K562 (cell line): ENCODE measurements at regions not wholly inside any gene's neighbourhood (a gene's known extent, or its start where the extent isn't known, plus 50 kb on each side); places are given as distances from the start of the nearest gene placed in this dataset.

Experiments used
- ATAC-seq: fragments of 200-7000 bp; cut with Tn5 transposase; 3 replicates; pipeline ENCODE4 v1.9.1; 2020; ENCODE audit warnings: moderate library complexity
- BruUV-seq: library from RNA; stranded (reverse); fragments of 400-500 nt; replicated peaks from 2 replicates; lab custom pipeline; 2021; lab: Mats Ljungman, UMichigan
- CTCF ChIA-PET: fragments of 300-600 bp; formaldehyde crosslinking; extraction: SDS; loops from one replicate; lab custom pipeline; 2021; ENCODE audit warnings: low intra/inter-chr PET ratio; lab: Yijun Ruan, JAX
- POLR2A ChIA-PET: fragments of 300-600, 350-650 bp; sonication (Branson Sonifier 250); formaldehyde crosslinking; extraction: SDS; loops from one replicate; lab custom pipeline; 2021; ENCODE audit warnings: antibody characterized with exemption, inconsistent platforms; lab: Yijun Ruan, JAX
- DNase-seq, 4 experiments: peaks; one replicate each; pipeline versions ENCODE4 v3.0.0 to v3.0.0-alpha.2; 2011 to 2018; ENCODE audit warnings: low spot score in 3 of 4, mixed read lengths in 3 of 4; ENCODE audit errors: extremely low read depth in 1 of 4
- FAIRE-seq: peaks from 2 replicates; lab custom pipeline; 2011; peaks lifted over from hg19 to GRCh38; lab: Jason Lieb, UNC
- H2AFZ ChIP-seq: 2 replicates; pipeline ENCODE4 v1.6.0; 2011; ENCODE audit warnings: low read depth, low read length, control low read depth, inconsistent platforms
- H3K27ac ChIP-seq: fragments of 200-600 bp; 3 replicates; pipeline ENCODE4 v1.8.0; 2011; ENCODE audit warnings: low read depth, mild to moderate bottlenecking, control low read depth, inconsistent platforms, low read length, moderate library complexity, mixed read lengths; ENCODE audit errors: extremely low read depth
- H3K27me3 ChIP-seq, 2 experiments: fragments of 300-600 bp in 1 of 2; 2 replicates in 1 of 2; 3 replicates in 1 of 2; pipeline versions ENCODE4 v1.6.0 to v1.8.0; 2011; ENCODE audit warnings: inconsistent platforms in 2 of 2, low read length in 2 of 2, mild to moderate bottlenecking in 1 of 2, mixed read lengths in 1 of 2, moderate library complexity in 1 of 2; ENCODE audit not compliant: control insufficient read depth in 2 of 2, insufficient read depth in 2 of 2
- H3K36me3 ChIP-seq: fragments of 300-600 bp; 3 replicates; pipeline ENCODE4 v1.8.0; 2011; ENCODE audit warnings: mild to moderate bottlenecking, low read length, inconsistent platforms; ENCODE audit not compliant: control insufficient read depth, insufficient read depth
- H3K4me1 ChIP-seq, 2 experiments: fragments of 200-600 bp in 1 of 2; replicated peaks in 1 of 2; 2 replicates in 1 of 2; 3 replicates in 1 of 2; pipeline versions ENCODE4 v1.5.1 to v1.8.0; 2011; ENCODE audit warnings: inconsistent platforms in 2 of 2, low read length in 2 of 2, mild to moderate bottlenecking in 1 of 2, mixed read lengths in 1 of 2, moderate library complexity in 1 of 2; ENCODE audit not compliant: control insufficient read depth in 2 of 2, insufficient read depth in 2 of 2
- H3K4me2 ChIP-seq: 2 replicates; pipeline ENCODE4 v1.6.1; 2011; ENCODE audit warnings: low read length, control low read depth, inconsistent platforms, mixed read lengths; ENCODE audit not compliant: insufficient read depth
- H3K4me3 ChIP-seq: fragments of 200-600 bp; sonication (generic), shearing (Covaris generic); 2 replicates; pipeline ENCODE4 v1.5.1; 2016; ENCODE audit warnings: control low read depth, inconsistent platforms
- H3K79me2 ChIP-seq: fragments of 200-600 bp; 3 replicates; pipeline ENCODE4 v1.8.0; 2011; ENCODE audit warnings: low read length, inconsistent platforms; ENCODE audit not compliant: control insufficient read depth, insufficient read depth
- H3K9ac ChIP-seq, 2 experiments: 2 replicates each; pipeline versions ENCODE4 v1.6.0 to v1.6.1; 2011; ENCODE audit warnings: low read depth in 2 of 2, low read length in 2 of 2, control low read depth in 1 of 2, inconsistent platforms in 1 of 2, mild to moderate bottlenecking in 1 of 2, mixed read lengths in 1 of 2; ENCODE audit not compliant: insufficient read depth in 1 of 2
- H3K9me1 ChIP-seq: one replicate; pipeline ENCODE4 v1.6.0; 2011; ENCODE audit warnings: inconsistent platforms, mild to moderate bottlenecking, low read length, moderate library complexity; ENCODE audit not compliant: control insufficient read depth, insufficient read depth
- H3K9me3 ChIP-seq: replicated peaks from 2 replicates; pipeline ENCODE4 v1.5.1; 2011; ENCODE audit warnings: low read depth, low read length, inconsistent platforms; ENCODE audit not compliant: control insufficient read depth, insufficient read depth
- H4K20me1 ChIP-seq: replicated peaks from 2 replicates; pipeline ENCODE4 v1.6.1; 2011; ENCODE audit warnings: low read length, inconsistent platforms, mixed read lengths; ENCODE audit not compliant: control insufficient read depth, insufficient read depth
- MYC ChIP-seq, 2 experiments: fragments of 250-450 bp in 1 of 2; sonication (Bioruptor Pico) in 1 of 2; IDR thresholded peaks; 2 replicates each; pipeline versions ENCODE4 v1.5.1 to v1.6.1; 2012 to 2021; ENCODE audit warnings: low read depth in 2 of 2, borderline replicate concordance in 1 of 2, improper control_type of control experiment in 1 of 2, low read length in 1 of 2, mild to moderate bottlenecking in 1 of 2, moderate library complexity in 1 of 2
- RBBP5 ChIP-seq: fragments of 200-600 bp; sonication (generic); IDR thresholded peaks from 2 replicates; pipeline ENCODE4 v1.6.1; 2012; ENCODE audit warnings: borderline replicate concordance, mild to moderate bottlenecking, low read length, control low read depth, inconsistent platforms; ENCODE audit not compliant: insufficient read depth, poor library complexity, severe bottlenecking
- TARDBP ChIP-seq: fragments of 450-650 bp; IDR thresholded peaks from 2 replicates; pipeline ENCODE4 v1.6.1; 2016
- ZNF23 ChIP-seq: fragments of 250-450 bp; sonication (Bioruptor Pico); IDR thresholded peaks from 2 replicates; pipeline ENCODE4 v1.4.0; 2020; ENCODE audit warnings: mild to moderate bottlenecking
- WGBS: fragments of 100-300 bp; shearing (Covaris generic); methylation state at CpG from one replicate; pipeline ENCODE4 v1.1.6; 2016; ENCODE audit warnings: low coverage, mixed read lengths; ENCODE audit not compliant: insufficient coverage; ENCODE audit errors: missing lambda C conversion rate; 5-methylcytosine and 5-hydroxymethylcytosine counted together
- in situ Hi-C: fragments of 300-500 bp; cut with MboI; formaldehyde crosslinking; loops from 4 replicates; pipeline ENCODE4 v1.15.0; 2018; ENCODE audit warnings: inconsistent platforms, mixed read lengths
- intact Hi-C: fragments of 100-400 bp; cut with micrococcal nuclease; formaldehyde crosslinking; loops from 2 replicates; pipeline ENCODE4 v1.14.2; 2022
- TF ChIP-seq, protein P1 (sequence below): fragments of 450-650 bp; formaldehyde crosslinking; IDR thresholded peaks from 2 replicates; pipeline ENCODE4 v1.4.0; 2020; ENCODE audit warnings: mild to moderate bottlenecking, mixed read lengths

DNA sequence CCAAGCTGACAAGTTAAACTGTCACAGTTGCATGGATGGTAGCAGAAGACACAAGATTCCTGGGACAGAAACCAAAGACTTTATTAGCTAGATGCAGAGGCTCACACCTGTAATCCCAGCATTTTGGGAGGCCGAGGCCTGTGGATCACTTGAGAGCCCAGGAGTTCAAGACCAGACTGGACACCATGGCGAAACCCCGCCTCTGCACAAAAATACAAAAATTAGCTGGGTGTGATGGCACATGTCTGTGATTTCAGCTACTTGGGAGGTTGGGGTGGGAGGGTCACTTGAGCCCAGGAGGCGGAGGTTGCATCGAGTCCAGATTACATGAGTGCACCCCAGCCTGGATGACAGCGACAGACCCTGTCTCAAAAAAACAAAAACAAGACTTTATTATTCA, 346.6 kb downstream of the IRS2 start (continued):
- TF ChIP-seq ZNF23 (CRISPR knock-in tag), result no peak
- no peak for TF ChIP-seq TARDBP
- TF ChIP-seq RBBP5, result no peak

DNA sequence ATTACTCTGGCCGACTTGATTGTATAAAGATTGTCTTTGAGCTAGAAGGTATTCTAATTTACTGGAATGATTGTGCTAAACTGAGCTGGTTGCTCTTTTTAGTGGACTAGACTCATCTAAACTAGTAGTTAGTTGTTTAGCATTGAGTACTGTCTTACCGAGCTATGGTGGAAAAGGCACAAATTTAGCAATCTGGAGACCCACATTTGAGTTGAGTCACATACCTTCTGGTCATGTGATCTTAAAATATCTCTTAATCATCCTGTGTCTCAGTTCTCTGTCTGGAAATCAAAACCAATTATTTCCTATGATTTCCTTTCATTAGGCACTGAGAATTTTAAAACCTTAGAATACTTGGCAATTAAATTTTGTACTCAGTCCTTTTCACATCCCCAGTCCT, 349.5 kb downstream of the IRS2 start:
- H3K4me3 ChIP-seq, result no peak overlapping the region
- intact Hi-C loops, result no loop called here
- H3K27me3 ChIP-seq, result no peaks in the 10 kb centered on the region
- no peaks in the 10 kb centered on the region for H3K4me1 ChIP-seq
- H3K9me3 ChIP-seq, result no peaks in the 10 kb centered on the region
- BruUV-seq, result no TSS peak
- no peak overlapping the region for H3K27ac ChIP-seq
- TF ChIP-seq, protein P1, sequence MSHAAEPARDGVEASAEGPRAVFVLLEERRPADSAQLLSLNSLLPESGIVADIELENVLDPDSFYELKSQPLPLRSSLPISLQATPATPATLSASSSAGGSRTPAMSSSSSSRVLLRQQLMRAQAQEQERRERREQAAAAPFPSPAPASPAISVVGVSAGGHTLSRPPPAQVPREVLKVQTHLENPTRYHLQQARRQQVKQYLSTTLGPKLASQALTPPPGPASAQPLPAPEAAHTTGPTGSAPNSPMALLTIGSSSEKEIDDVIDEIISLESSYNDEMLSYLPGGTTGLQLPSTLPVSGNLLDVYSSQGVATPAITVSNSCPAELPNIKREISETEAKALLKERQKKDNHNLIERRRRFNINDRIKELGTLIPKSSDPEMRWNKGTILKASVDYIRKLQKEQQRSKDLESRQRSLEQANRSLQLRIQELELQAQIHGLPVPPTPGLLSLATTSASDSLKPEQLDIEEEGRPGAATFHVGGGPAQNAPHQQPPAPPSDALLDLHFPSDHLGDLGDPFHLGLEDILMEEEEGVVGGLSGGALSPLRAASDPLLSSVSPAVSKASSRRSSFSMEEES (CRISPR knock-in tag), result 0 out of 2 replicates have a peak, but pooled peaks have one; percentile 34
- TF ChIP-seq MYC (IDR thresholded peaks at IDR 0.05; ENCODE audit: low read depth, low read length) (no peak), MYC (CRISPR knock-in tag; IDR thresholded peaks at IDR 0.05; ENCODE audit: borderline replicate concordance, low read depth) (no peak)
- TF ChIP-seq, all 486 proteins: peak for 1
- no peak for DNase-seq
- 0% methylated on average over 2 of the region's 2 CpGs for WGBS
- no peak for FAIRE-seq
- ATAC-seq, result no peak
- Histone ChIP-seq H3K4me2 (no peak overlapping the region), H3K9ac (no peak overlapping the region), H3K36me3 (no peaks in the 10 kb centered on the region), H2AFZ (no peak overlapping the region), H3K9me1 (no peaks in the 10 kb centered on the region), H4K20me1 (no peaks in the 10 kb centered on the region), H3K79me2 (no peaks in the 10 kb centered on the region)
- CTCF ChIA-PET, result no interaction called here
- POLR2A ChIA-PET, result no interaction called here
- in situ Hi-C loops, result no loop called here
